Mesenchymal stem cell (in vitro differentiated cells and primary cell): ENCODE measurements at regions not wholly inside any gene's neighbourhood (a gene's known extent, or its start where the extent isn't known, plus 50 kb on each side); places are given as distances from the start of the nearest gene placed in this dataset.
"Not testable (repeated sequence)": the region's sequence is repeated elsewhere in the genome, so short reads cannot be mapped to it uniquely, and the experiment has no call there.

Source experiments
- DNase-seq: peaks from one replicate; pipeline ENCODE4 v3.0.0-alpha.2; 2013
- H2AFZ ChIP-seq: one replicate; pipeline ENCODE4 v1.6.1; 2013; ENCODE audit warnings: low read depth, mild to moderate bottlenecking, control low read depth, inconsistent platforms, low read length, moderate library complexity
- H2AK5ac ChIP-seq: 2 replicates; pipeline ENCODE4 v1.6.1; 2013; ENCODE audit warnings: low read length, moderate library complexity, mild to moderate bottlenecking, inconsistent platforms; ENCODE audit not compliant: severe bottlenecking
- H2BK120ac ChIP-seq: one replicate; pipeline ENCODE4 v1.6.1; 2013; ENCODE audit warnings: low read depth, mild to moderate bottlenecking, inconsistent platforms, low read length, moderate library complexity
- H2BK12ac ChIP-seq, 2 experiments: one replicate each; pipeline ENCODE4 v1.6.1; 2013; ENCODE audit warnings: inconsistent platforms in 2 of 2, low read length in 2 of 2, mild to moderate bottlenecking in 2 of 2, moderate library complexity in 2 of 2, control low read depth in 1 of 2
- H2BK15ac ChIP-seq: one replicate; pipeline ENCODE4 v1.6.1; 2013; ENCODE audit warnings: mild to moderate bottlenecking, low read depth, inconsistent platforms; ENCODE audit not compliant: poor library complexity, severe bottlenecking
- H2BK5ac ChIP-seq: 2 replicates; pipeline ENCODE4 v1.6.1; 2013; ENCODE audit warnings: low read depth, mild to moderate bottlenecking, low read length, control low read depth, inconsistent platforms; ENCODE audit not compliant: poor library complexity, severe bottlenecking
- H3K14ac ChIP-seq, 2 experiments: one replicate each; pipeline ENCODE4 v1.6.1; 2013; ENCODE audit warnings: inconsistent platforms in 2 of 2, low read length in 2 of 2, control low read depth in 1 of 2, mild to moderate bottlenecking in 1 of 2, moderate library complexity in 1 of 2
- H3K18ac ChIP-seq, 2 experiments: one replicate each; pipeline ENCODE4 v1.6.1; 2013; ENCODE audit warnings: inconsistent platforms in 2 of 2, low read length in 2 of 2, control low read depth in 1 of 2, low read depth in 1 of 2, mild to moderate bottlenecking in 1 of 2
- H3K23ac ChIP-seq, 2 experiments: one replicate each; pipeline ENCODE4 v1.6.1; 2013; ENCODE audit warnings: inconsistent platforms in 2 of 2, low read length in 2 of 2, mild to moderate bottlenecking in 2 of 2, moderate library complexity in 2 of 2, control low read depth in 1 of 2
- H3K27ac ChIP-seq: 2 replicates; pipeline ENCODE4 v1.5.1; 2013; ENCODE audit warnings: mild to moderate bottlenecking, moderate library complexity, low read length, control low read depth, inconsistent platforms; ENCODE audit not compliant: poor library complexity, severe bottlenecking
- H3K27me3 ChIP-seq, 2 experiments: 2 replicates each; pipeline versions ENCODE4 v1.6.1 to v1.7.0; 2013; ENCODE audit warnings: low read length in 2 of 2, mild to moderate bottlenecking in 2 of 2, moderate library complexity in 2 of 2, control low read depth in 1 of 2, inconsistent platforms in 1 of 2; ENCODE audit not compliant: control insufficient read depth in 1 of 2, insufficient read depth in 1 of 2
- H3K36me3 ChIP-seq, 2 experiments: 2 replicates each; pipeline versions ENCODE4 v1.6.1 to v1.7.0; 2013; ENCODE audit warnings: low read length in 2 of 2, control low read depth in 1 of 2, inconsistent platforms in 1 of 2, low read depth in 1 of 2, mild to moderate bottlenecking in 1 of 2; ENCODE audit not compliant: insufficient read depth in 2 of 2, control insufficient read depth in 1 of 2
- H3K4ac ChIP-seq, 2 experiments: one replicate each; pipeline ENCODE4 v1.6.1; 2013; ENCODE audit warnings: inconsistent platforms in 2 of 2, low read length in 2 of 2, mild to moderate bottlenecking in 2 of 2, moderate library complexity in 2 of 2, control low read depth in 1 of 2, low read depth in 1 of 2
- H3K4me1 ChIP-seq: 2 replicates; pipeline ENCODE4 v1.6.1; 2013; ENCODE audit warnings: low read depth, low read length, control low read depth; ENCODE audit not compliant: control insufficient read depth, insufficient read depth
- H3K4me2 ChIP-seq: 2 replicates; pipeline ENCODE4 v1.6.1; 2013; ENCODE audit warnings: low read length, mild to moderate bottlenecking, inconsistent platforms; ENCODE audit not compliant: poor library complexity, severe bottlenecking
- H3K4me3 ChIP-seq, 2 experiments: 2 replicates each; pipeline versions ENCODE4 v1.5.1 to v1.7.0; 2013; ENCODE audit warnings: low read length in 2 of 2, mild to moderate bottlenecking in 2 of 2, control low read depth in 1 of 2, low read depth in 1 of 2; ENCODE audit not compliant: insufficient read depth in 1 of 2
- H3K79me1 ChIP-seq: replicated peaks from 2 replicates; pipeline ENCODE4 v1.6.1; 2013; ENCODE audit warnings: mild to moderate bottlenecking, control low read depth, low read length, inconsistent platforms; ENCODE audit not compliant: poor library complexity, severe bottlenecking
- H3K9ac ChIP-seq: 2 replicates; pipeline ENCODE4 v1.7.0; 2013; ENCODE audit warnings: mild to moderate bottlenecking, low read length, moderate library complexity
- H3K9me3 ChIP-seq: 2 replicates; pipeline ENCODE4 v1.7.0; 2013; ENCODE audit warnings: mild to moderate bottlenecking, low read length; ENCODE audit not compliant: control insufficient read depth
- H4K8ac ChIP-seq: one replicate; pipeline ENCODE4 v1.6.1; 2013; ENCODE audit warnings: inconsistent platforms, mild to moderate bottlenecking, low read length, moderate library complexity
- H4K91ac ChIP-seq: one replicate; pipeline ENCODE4 v1.6.1; 2013; ENCODE audit warnings: mild to moderate bottlenecking, low read length, inconsistent platforms
- WGBS: methylation state at CpG from one replicate; pipeline ENCODE4 v1.1.7; 2013; ENCODE audit warnings: mixed read lengths; 5-methylcytosine and 5-hydroxymethylcytosine counted together

DNA sequence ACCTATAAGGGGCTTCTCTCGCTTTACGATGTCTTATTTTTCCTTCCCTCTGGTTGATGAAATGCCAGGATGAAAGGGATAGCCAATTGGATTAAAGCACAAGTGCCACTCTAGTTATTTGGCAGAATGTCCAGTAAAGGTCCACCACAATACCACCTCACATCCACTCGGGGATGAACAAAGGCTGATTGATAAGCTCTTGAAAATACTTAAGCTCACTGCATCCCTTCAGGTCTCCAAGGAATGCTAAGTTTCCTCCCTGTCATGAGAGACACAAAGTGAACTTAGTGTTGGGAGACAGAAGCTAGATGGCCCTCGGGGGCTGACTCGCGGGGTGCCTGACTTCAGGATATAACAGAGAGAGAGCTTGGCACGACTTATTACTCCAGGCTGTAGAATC is 185.9 kb upstream of the ZNF644 start:
- H2BK15ac ChIP-seq, H3K27me3 ChIP-seq, H3K18ac ChIP-seq, H3K14ac ChIP-seq, H2AFZ ChIP-seq, H3K4me1 ChIP-seq, H3K27ac ChIP-seq, H3K36me3 ChIP-seq, H3K4me2 ChIP-seq, H2BK12ac ChIP-seq, H4K8ac ChIP-seq, DNase-seq, H2BK120ac ChIP-seq, H2BK5ac ChIP-seq, H3K4ac ChIP-seq, H3K9me3 ChIP-seq, H2AK5ac ChIP-seq, H3K9ac ChIP-seq, H3K23ac ChIP-seq, H3K4me3 ChIP-seq, H3K79me1 ChIP-seq, H4K91ac ChIP-seq: not testable (repeated sequence)
- 89% methylated on average over 6 of the region's 7 CpGs for WGBS

- H3K18ac ChIP-seq, H3K36me3 ChIP-seq, H2AK5ac ChIP-seq, H3K27me3 ChIP-seq, DNase-seq, H3K4me2 ChIP-seq, H3K4ac ChIP-seq, H3K9ac ChIP-seq, H3K79me1 ChIP-seq, H2BK5ac ChIP-seq, H2BK12ac ChIP-seq, H3K9me3 ChIP-seq, H3K27ac ChIP-seq, H3K14ac ChIP-seq, H3K23ac ChIP-seq, H3K4me1 ChIP-seq, H2BK120ac ChIP-seq, H4K8ac ChIP-seq, H3K4me3 ChIP-seq, H2AFZ ChIP-seq, H4K91ac ChIP-seq, H2BK15ac ChIP-seq: not testable (repeated sequence)
- 97% methylated on average over 7 of the region's 9 CpGs for WGBS
Observed at GRCh38 chr1:91204150-91204549, 182.3 kb upstream of the ZNF644 start.

DNA sequence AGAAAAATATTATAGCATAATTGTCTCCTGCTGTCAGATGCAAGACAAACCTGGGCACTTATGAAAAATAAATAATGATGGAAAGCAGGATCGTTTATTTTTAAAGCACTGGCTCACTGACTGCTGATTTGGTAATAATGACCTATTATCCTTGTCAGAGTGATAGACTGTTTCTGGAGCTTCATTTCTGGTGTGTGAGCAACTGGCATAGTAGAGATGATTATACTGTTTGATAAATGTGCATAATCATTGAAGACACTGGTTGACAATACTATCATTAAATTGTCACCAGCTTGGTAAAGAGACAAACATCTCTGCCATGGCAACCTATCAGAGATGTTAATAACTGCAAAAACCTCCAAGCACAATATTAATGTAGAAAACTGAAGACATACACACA is 179.9 kb upstream of the ZNF644 start:
- Histone ChIP-seq H3K27ac (no peak overlapping the region), H3K9me3 (no peaks in the 10 kb centered on the region), H3K4me3 (no peak overlapping the region), H2AFZ (no peak overlapping the region), H4K8ac (no peak overlapping the region), H3K18ac (no peak overlapping the region), H3K36me3 (no peaks in the 10 kb centered on the region), H3K23ac (no peak overlapping the region), H2BK12ac (no peak overlapping the region), H4K91ac (no peak overlapping the region), H2BK5ac (no peak overlapping the region), H3K27me3 (peaks cover 0 to under 1% of the 10 kb centered on the region in 2 experiments), H2BK120ac (no peak overlapping the region), H3K14ac (no peak overlapping the region), H3K9ac (no peak overlapping the region), H3K79me1 (no peaks in the 10 kb centered on the region), H3K4me1 (no peaks in the 10 kb centered on the region), H2BK15ac (no peak overlapping the region), H3K4me2 (no peak overlapping the region), H2AK5ac (no peak overlapping the region), H3K4ac (no peak overlapping the region)
- no peak for DNase-seq
- WGBS = 94% methylated on average over 1 of the region's 1 CpG

DNA sequence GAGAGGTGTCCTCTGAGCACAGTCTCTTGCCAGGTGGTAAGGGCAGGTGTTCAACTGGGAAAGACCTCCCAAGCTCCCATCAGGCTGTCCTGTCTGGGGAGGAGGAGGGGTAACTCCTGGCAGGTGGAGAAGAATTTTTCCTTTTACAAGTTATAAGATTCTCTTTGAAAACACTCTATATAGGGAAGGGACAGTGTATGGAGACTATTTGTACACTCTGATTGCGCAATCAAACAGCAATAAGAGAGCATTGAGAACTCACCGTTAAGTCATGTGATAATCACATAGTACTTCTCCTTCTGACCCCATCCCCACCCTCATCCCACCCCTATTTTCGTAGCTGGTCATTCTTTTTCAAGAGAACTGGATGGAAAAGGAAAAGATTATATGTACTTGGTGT is 179.3 kb upstream of the ZNF644 start:
- no peak overlapping the region for H2BK15ac ChIP-seq
- H2BK5ac ChIP-seq = no peak overlapping the region
- no peak overlapping the region for H4K91ac ChIP-seq
- no peak overlapping the region for H3K4ac ChIP-seq
- H2BK12ac ChIP-seq = no peak overlapping the region
- no peak overlapping the region for H3K9ac ChIP-seq
- no peak for DNase-seq
- H3K27me3 ChIP-seq = peaks cover 0 to 5% of the 10 kb centered on the region in 2 experiments
- no peak overlapping the region for H3K18ac ChIP-seq
- no peak overlapping the region for H3K27ac ChIP-seq
- no peaks in the 10 kb centered on the region for H3K36me3 ChIP-seq
- WGBS = 90% methylated on average over 2 of the region's 3 CpGs
- no peaks in the 10 kb centered on the region for H3K4me1 ChIP-seq
- no peak overlapping the region for H4K8ac ChIP-seq
- H2BK120ac ChIP-seq = no peak overlapping the region
- H3K9me3 ChIP-seq = no peaks in the 10 kb centered on the region
- H3K79me1 ChIP-seq = no peaks in the 10 kb centered on the region
- no peak overlapping the region for H2AK5ac ChIP-seq
- no peak overlapping the region for H3K23ac ChIP-seq
- no peak overlapping the region for H2AFZ ChIP-seq
- H3K14ac ChIP-seq = no peak overlapping the region
- H3K4me3 ChIP-seq = no peak overlapping the region
- no peak overlapping the region for H3K4me2 ChIP-seq
